Cardiac fibroblast (primary cell): ENCODE measurements at regions not wholly inside any gene's neighbourhood (a gene's known extent, or its start where the extent isn't known, plus 50 kb on each side); places are given as distances from the start of the nearest gene placed in this dataset.

Experiments
- DNase-seq, 2 donors: peaks; one replicate each; pipeline versions ENCODE4 v3.0.0 to v3.0.0-alpha.2; 2010; ENCODE audit warnings: low read depth in 2 of 2
- H3K4me3 ChIP-seq, 2 donors: replicated peaks in 1 of 2; 1 replicate in 1 of 2; 2 replicates in 1 of 2; pipeline ENCODE4 v1.5.1; 2011; ENCODE audit warnings: low read depth in 2 of 2, low read length in 2 of 2, mild to moderate bottlenecking in 2 of 2, moderate library complexity in 1 of 2
- TF ChIP-seq, protein P1 (sequence below): IDR thresholded peaks from one replicate; pipeline ENCODE4 v1.5.1; 2011; ENCODE audit warnings: low read depth, mild to moderate bottlenecking, low read length, inconsistent platforms

- TF ChIP-seq, protein P1, sequence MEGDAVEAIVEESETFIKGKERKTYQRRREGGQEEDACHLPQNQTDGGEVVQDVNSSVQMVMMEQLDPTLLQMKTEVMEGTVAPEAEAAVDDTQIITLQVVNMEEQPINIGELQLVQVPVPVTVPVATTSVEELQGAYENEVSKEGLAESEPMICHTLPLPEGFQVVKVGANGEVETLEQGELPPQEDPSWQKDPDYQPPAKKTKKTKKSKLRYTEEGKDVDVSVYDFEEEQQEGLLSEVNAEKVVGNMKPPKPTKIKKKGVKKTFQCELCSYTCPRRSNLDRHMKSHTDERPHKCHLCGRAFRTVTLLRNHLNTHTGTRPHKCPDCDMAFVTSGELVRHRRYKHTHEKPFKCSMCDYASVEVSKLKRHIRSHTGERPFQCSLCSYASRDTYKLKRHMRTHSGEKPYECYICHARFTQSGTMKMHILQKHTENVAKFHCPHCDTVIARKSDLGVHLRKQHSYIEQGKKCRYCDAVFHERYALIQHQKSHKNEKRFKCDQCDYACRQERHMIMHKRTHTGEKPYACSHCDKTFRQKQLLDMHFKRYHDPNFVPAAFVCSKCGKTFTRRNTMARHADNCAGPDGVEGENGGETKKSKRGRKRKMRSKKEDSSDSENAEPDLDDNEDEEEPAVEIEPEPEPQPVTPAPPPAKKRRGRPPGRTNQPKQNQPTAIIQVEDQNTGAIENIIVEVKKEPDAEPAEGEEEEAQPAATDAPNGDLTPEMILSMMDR = no peak
- no peak overlapping the region for H3K4me3 ChIP-seq
- DNase-seq = no peak
Measured at GRCh38 chr5:114261989-114262388, 99.9 kb upstream of the KCNN2 start.

DNA sequence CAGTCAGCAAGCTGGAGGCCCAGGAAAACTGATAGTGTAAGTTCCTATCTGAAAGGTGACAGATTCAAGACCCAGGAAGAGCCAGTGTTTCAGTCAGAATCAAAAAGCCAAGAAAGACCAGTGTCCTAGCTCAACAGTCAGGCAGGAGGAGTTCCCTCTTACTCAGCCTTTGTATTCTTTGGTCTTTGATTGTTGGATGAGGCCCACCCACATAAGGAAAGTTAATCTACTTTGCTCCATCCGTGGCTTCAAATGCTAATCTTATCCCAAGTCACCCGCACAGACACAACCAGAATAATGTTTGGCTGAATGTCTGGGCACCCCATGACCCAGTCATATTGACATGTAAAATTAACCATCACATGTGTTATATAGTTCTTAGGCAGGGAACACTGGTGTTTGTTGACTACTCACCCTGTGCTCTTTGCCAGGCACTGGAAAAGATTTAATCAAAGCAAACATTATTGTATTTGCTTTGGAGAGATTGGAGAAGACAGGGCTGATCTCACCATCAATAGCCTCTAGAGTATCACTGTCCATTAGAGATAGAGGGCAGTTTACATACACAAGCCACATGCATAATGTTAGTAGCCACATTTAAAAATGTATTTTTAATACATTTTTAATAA lies 96.3 kb upstream of the KCNN2 start:
- DNase-seq = no peak
- TF ChIP-seq, protein P1 = no peak
- H3K4me3 ChIP-seq = no peak overlapping the region

GRCh38 chr5:114266374-114266773 lies 95.5 kb upstream of the KCNN2 start:
- TF ChIP-seq, protein P1 = no peak
- H3K4me3 ChIP-seq = no peak overlapping the region
- DNase-seq = no peak

GRCh38 chr5:114296191-114296590 lies 65.7 kb upstream of the KCNN2 start:
- TF ChIP-seq, protein P1 = no peak
- no peak for DNase-seq
- H3K4me3 ChIP-seq = no peak overlapping the region

- no peak overlapping the region for H3K4me3 ChIP-seq
- DNase-seq = no peak
- TF ChIP-seq, protein P1 = no peak
Measured at GRCh38 chr5:114297915-114298314, 64.0 kb upstream of the KCNN2 start.

- no peak overlapping the region for H3K4me3 ChIP-seq
- TF ChIP-seq, protein P1 = peak; percentile 49
- DNase-seq = peak; percentile 37 to 52
Measured at GRCh38 chr5:114305402-114306207, 56.3 kb upstream of the KCNN2 start.
